Muscle of back (tissue), 3 donors: ENCODE measurements at regions not wholly inside any gene's neighbourhood (a gene's known extent, or its start where the extent isn't known, plus 50 kb on each side); places are given as distances from the start of the nearest gene placed in this dataset.
A peak's percentile ranks its signal among the peaks of the same experiment; 100 is the strongest.

Source experiments
- DNase-seq, 3 donors: peaks; one replicate each; pipeline versions ENCODE4 v3.0.0 to v3.0.0-alpha.2; 2013

- DNase-seq, result no peak
Measured at GRCh38 chr9:673264-673965, 168.1 kb upstream of the DMRT1 start.

- no peak for DNase-seq
Measured at GRCh38 chr9:673966-674526, 167.5 kb upstream of the DMRT1 start.

GRCh38 chr9:675697-676370, 165.7 kb upstream of the DMRT1 start:
- DNase-seq, result no peak

- no peak for DNase-seq
Measured at GRCh38 chr9:676780-677438, 164.6 kb upstream of the DMRT1 start.

GRCh38 chr9:677461-678097, 163.9 kb upstream of the DMRT1 start:
- DNase-seq, result peak in 2 of 3 donors; percentile 53 to 78

- no peak for DNase-seq
Measured at GRCh38 chr9:678897-679296, 162.6 kb upstream of the DMRT1 start.

GRCh38 chr9:679462-679861, 162.0 kb upstream of the DMRT1 start:
- DNase-seq, result no peak

GRCh38 chr9:680106-680505, 161.4 kb upstream of the DMRT1 start:
- DNase-seq, result no peak

- peak in 1 of 3 donors; percentile 28 for DNase-seq
Measured at GRCh38 chr9:682633-683508, 158.6 kb upstream of the DMRT1 start.

- DNase-seq, result no peak
Measured at GRCh38 chr9:683509-684021, 157.9 kb upstream of the DMRT1 start.

- peak; percentile 40 to 63 (median 58) for DNase-seq
Measured at GRCh38 chr9:684054-684890, 157.2 kb upstream of the DMRT1 start.

GRCh38 chr9:684941-685340, 156.6 kb upstream of the DMRT1 start:
- peak; percentile 63 to 90 (median 82) for DNase-seq

- peak in 1 of 3 donors; percentile 29 for DNase-seq
Measured at GRCh38 chr9:686321-686813, 155.1 kb upstream of the DMRT1 start.

GRCh38 chr9:687034-687785, 154.3 kb upstream of the DMRT1 start:
- DNase-seq, result no peak

- DNase-seq, result no peak
Measured at GRCh38 chr9:687994-688393, 153.5 kb upstream of the DMRT1 start.

- DNase-seq, result no peak
Measured at GRCh38 chr9:690517-691111, 150.9 kb upstream of the DMRT1 start.

GRCh38 chr9:691825-692400, 149.6 kb upstream of the DMRT1 start:
- DNase-seq, result peak in 1 of 3 donors; percentile 16

GRCh38 chr9:692636-693129, 148.8 kb upstream of the DMRT1 start:
- DNase-seq, result peak in 1 of 3 donors; percentile 19
